Liver (tissue), 3 donors: ENCODE measurements at regions not wholly inside any gene's neighbourhood (a gene's known extent, or its start where the extent isn't known, plus 50 kb on each side); places are given as distances from the start of the nearest gene placed in this dataset.

Experiments
- CTCF ChIP-seq: fragments of 150-350 bp; IDR thresholded peaks from 2 replicates; pipeline ENCODE4 v1.5.1; 2017; ENCODE audit warnings: improper control_type of control experiment, low read depth, low read length; ENCODE audit not compliant: missing input control
- MAX ChIP-seq: IDR thresholded peaks from 2 replicates; pipeline ENCODE4 v1.6.1; 2016; ENCODE audit warnings: antibody characterized with exemption
- TAF1 ChIP-seq: conservative IDR thresholded peaks from 2 replicates; pipeline ENCODE4 v1.6.1; 2016; ENCODE audit warnings: antibody characterized with exemption, mild to moderate bottlenecking
- donor health status: healthy.
- donor health status: healthy.

GRCh38 chr18:43651057-43651456 lies 373.8 kb upstream of the SYT4 start:
- TF ChIP-seq TAF1 (no peak), CTCF (no peak), MAX (no peak)
